MV-4-11 (cell line): ENCODE measurements at regions not wholly inside any gene's neighbourhood (a gene's known extent, or its start where the extent isn't known, plus 50 kb on each side); places are given as distances from the start of the nearest gene placed in this dataset.

ENCODE experiments used
- DNase-seq: peaks from one replicate; lab custom pipeline; 2025; lab: John Stamatoyannopoulos, UW

DNA sequence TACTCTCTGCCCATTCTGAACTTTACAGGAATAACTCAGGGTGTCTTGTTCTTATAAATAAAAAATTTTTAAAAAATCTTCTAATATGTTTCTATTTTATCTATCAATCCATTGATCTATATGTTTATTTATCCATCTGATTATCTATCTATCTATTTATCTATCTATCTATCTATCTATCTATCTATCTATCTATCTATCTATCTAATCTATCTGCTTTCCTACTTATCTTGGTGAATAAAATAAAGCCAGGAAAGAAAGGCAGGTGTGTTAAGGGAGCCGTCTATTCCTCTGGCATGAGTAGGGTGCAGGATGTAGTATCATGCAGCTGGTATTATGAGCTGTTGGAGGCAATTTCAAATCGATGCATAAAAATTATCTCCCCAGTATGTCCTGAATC, 153.0 kb downstream of the FOXA2 start:
- DNase-seq = no peak

DNA sequence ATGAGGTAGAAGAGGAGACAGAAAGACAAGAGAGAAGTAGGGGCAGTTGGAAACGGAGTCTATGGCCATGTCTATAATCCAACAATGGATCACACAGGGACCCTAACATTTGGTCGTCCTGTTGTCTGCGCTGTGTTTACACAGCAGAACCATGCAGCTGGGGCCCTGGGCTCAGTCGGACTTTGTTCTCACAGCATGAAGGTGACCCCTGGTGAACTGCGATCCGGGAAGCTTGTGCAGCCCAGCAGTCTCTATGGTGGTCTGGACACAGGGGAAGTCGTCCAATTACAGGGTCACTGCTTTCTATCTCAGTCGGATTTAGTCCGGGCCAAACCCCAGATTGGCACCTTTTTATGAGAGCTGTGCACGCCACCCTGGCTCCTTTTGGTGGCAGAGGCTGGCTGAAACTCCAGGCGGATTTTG, 153.6 kb downstream of the FOXA2 start:
- no peak for DNase-seq

DNA sequence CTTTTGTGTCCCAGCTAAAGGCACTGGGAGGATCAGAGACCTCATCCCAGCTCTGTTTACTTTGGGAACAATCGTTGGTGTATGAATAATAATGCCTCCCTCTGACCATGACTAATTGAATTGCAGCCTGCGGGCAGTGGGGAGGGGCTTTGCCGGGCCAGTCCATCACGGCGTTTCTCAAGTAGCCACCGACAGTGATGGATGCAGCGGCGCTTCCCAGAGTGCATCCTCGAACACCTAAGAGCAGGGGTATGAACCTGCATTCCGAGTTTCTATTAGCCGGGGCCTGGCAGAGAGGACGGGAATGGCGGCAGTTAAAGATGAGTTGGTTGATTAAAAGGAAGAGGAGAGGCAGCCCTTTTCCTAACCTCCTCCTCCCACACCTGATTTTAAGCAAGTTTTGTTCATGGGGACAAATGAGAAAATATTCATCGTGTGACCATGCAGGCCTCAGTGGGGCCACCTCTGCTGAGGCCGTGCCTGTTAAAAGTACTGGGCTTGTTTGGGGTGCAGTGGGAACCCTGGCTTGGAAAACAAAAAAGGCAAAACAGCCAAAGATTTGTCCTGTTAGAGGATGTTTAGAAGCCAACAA, 154.1 kb downstream of the FOXA2 start:
- no peak for DNase-seq

GRCh38 chr20:22429175-22430153, 154.9 kb downstream of the FOXA2 start:
- DNase-seq = no peak

DNA sequence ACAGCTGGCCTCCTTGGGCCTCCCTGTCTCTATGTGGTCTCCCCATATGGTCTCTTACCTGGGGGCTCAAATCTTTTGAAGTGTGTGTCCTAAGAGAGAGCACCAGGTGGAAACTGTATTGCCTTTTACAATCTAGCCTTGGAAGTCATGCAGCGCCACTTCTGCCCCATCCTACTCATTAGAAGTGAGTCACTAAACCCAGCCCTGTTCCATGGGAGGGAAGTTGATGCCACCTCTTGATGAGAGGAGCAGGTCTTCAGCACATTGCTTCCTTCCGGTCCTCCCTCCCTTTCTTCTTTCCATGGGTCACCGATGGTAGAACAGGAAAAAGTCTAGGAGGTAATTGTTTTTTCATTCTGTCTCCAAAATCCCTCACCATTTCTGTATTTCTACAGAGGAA, 156.3 kb downstream of the FOXA2 start:
- no peak for DNase-seq

GRCh38 chr20:22426772-22427171, 157.6 kb downstream of the FOXA2 start:
- no peak for DNase-seq

DNA sequence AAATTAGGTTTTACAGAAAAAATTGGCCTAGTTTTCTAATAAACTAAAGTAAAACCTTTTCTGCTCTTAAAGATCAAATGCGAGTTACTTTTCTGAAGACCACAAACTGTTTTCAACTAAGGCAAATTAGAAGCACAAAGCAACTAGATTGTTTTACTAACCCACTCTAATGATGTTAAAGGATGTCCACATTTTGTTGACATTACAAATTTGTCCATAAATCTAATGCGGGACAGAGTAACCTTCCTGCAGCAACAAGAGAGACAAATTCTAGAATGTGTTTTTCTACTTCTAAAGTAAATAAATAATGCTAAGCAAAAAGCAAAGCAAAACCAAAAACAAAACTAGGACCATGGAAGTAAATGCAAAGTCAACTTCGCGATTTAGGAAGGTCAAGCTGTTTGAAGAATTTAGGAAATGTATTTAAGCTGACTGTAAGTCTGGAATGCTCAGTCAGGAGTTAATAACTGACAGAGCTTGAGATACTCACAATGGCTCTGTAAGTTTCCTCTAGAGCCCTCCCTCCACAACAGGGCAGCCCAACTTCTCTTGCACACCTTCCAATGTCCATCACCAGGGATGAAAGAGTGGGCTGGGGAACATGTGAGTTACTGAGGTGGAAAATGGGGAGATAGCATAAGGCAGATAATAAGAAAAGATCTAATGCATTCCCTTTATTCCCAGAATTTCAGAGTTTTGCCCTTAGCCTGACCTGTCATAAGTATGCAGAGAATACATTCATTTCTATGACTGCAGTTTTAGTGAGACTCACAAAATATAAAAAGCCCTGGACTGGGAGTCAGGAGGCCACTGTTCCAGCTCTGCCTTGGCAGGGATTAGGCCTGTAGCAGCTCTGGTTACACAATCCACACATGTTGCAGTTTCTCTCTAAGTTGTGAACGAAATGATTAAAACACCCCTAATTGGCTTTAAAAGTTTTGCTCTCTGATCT, 158.8 kb downstream of the FOXA2 start:
- DNase-seq = no peak

- no peak for DNase-seq
These were observed 161.1 kb downstream of the FOXA2 start for GRCh38 chr20:22423190-22423832.

DNA sequence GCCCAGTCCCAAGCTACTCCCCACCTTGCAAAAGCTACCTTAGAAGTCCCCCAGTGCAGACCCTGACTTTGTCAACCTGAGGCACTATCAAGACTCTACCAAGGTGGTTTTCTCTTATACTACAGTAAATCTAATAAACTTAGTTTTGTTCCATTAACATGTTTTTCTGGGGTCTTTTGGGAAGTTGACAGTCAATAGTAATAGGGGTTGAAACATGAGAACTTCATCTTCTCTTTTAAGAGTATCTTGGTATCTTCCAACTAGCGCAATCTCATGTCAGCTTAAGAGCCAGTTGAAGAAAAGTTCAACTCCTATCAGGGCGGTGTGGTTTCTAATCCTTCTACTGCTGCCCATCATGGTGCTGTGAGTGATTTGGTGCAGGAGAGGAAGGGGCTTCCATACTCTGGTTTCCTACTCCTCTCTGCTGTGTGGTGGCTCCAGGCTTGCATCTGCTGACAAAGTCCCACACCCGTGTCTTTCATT, 164.2 kb downstream of the FOXA2 start:
- DNase-seq = no peak

DNA sequence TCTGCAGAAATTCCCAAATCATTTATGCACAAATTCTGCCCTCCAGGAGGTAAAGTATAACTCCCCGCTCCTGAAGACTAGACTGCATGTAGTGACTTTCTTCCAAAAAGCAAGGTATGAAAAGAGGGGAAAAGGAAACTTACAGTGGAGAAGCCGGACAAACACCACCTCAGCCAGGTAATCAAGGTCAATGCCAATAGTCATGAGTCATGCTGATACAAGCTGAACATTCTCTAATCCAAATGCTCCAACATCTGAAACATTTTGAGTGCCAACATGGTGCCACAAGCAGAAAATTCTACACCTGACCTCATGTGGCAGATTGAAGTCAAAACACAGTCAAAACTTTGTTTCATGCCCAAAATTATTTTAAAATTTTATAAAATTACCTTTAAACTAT, 165.6 kb downstream of the FOXA2 start:
- no peak for DNase-seq

DNA sequence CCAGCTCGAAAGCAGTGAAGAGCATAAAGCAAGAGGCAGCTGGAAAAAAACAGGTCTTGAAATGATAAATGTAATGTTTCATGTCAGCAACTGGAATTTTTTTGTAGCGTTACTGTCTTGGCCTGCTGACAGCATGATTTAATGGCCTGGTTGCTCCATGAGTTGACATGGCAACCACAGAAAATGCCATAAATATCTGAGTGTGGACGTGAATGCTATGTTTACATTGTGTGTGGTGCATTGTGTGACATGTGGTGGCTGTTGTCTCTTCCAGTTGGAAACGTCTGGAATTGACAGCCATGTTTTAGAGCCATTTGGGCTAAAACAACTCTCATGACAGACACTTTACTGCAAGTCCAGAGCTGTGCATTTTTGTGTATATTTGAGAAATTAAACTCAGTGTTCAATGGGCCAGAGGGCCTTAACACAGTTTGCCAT, 170.0 kb downstream of the FOXA2 start:
- peak; percentile 89 for DNase-seq

DNA sequence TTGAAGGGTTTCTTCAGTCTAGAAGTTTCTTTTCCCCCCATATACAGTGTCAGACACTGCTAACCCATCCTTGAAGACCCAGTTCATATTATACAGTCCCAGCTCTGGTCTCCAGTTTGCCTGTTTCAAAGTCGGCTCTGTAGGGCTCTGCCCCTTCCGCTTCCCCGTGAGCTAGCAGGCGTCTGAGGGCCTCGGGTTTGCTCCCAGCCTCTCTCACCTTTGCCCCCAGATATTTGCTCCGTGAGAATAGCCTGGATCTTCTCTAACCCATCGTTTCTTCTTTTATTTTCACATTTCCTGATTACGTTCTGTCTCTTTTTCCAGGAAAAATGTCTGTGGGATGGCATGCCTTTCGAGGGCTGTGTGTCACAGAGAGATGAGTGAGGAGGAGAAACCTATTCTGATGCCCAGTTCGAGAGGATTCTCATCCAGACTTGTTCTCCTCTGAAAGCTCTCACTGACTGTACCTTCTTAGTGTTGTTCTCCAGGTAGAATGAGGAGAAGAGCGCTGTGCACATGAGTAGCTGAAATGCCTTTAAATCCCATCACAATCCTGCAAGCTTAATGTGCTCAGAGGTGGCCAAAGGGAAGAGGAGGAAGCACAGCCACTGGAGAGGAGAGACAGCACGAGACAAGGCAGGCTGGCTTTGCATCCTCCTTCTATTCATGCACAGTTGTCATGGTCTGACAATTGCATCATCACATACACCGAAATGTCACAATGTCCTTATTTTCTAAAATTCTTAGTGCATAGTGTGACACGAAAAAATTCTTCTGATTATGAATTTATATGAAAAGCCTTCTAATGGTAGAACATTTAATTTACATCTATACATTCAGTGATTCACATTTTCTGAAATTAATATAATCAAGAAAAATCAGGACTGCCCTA, 171.1 kb downstream of the FOXA2 start:
- DNase-seq = peak; percentile 72

DNA sequence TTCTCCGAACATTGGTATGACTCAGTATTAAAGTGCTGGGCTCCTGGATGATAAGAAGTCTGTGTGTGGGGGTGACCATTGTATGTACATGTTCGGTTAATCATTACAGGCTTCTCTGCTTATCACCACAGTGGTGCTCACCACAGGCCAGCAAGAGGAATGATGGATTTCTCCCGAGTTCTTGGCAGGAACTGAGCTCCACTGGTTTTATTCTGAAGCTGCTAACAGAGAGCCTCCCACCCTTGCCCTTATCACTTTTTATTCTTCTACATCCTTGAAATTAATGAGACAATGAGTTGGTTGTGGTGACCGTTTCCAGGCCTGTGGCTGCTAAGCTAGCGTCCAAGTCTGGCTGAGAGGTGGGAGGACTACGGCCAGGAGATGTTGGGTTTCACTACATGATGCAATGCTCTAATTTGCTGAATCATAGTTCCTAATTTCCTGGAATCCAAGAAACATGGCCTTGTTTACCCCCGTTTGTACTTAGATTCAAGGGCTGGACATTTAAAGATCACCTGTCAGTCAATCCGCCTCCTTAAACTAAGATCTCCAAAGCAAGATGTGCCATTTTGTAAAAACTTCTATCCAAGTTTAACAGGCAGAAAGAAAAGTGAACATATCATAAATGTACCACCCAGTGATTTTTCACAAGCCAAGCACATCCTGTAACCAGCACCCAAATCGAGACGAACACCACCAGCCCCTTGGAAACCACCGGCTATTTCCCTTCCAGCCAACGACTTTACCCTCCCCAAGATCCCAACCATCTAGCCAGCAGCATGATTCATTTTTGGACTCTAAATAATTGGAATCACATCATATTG, 172.5 kb downstream of the FOXA2 start:
- peak; percentile 79 for DNase-seq

DNA sequence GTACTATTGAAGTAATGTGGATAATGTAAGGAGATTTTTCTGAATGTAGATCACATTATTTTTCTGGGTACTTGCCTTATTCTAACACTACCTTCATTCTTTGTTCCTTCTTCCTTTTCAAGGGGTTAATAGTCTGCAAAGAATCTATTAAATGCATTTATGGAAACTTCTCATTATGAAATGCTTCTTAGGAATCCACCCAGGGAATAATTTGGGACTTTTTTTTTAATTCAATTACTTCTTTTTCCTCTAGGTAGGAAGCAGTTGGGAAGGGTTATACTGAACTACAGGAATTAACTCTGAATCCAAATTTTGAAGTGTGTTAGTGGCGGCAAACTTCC, 173.1 kb downstream of the FOXA2 start:
- no peak for DNase-seq

- no peak for DNase-seq
These were observed 173.7 kb downstream of the FOXA2 start for GRCh38 chr20:22410556-22411130.

DNA sequence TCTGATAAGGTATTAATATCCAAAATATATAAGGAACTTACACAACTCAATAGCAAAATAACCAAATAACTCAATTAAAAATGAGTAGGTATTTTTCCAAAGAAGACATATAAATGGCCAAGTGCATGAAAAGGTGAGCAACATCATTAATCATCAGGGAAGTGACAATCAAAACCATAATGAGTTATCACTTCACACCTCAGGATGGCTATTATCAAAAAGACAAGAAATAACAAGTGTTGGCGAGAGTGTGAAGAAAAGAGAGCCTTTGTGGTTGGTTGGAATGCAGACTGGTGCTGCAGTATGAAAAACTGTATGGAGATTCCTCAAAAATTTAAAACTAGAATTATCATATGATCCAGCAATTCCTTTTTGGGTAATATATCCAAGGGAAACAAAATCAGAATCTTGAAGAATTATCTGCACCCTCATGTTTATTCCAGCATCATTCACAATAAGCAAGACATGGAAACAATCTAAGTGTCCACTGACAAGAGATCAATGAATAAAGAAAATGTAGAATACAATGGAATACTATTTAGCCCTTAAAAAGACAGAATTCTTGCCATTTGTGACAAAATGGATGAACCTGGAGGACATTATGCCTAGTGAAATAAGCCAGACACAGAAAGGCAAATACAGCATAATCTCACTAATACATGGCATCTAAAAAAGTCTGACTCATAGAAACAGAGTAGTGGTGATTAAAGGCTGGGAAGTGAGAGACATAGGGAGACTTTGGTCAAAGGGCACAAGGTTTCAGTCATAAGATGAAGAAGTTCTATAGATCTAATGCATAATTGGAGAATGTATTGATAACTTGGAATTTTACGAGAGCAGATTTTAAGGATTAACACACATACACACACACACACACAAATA, 175.6 kb downstream of the FOXA2 start:
- peak; percentile 9 for DNase-seq

- no peak for DNase-seq
These were observed 176.9 kb downstream of the FOXA2 start for GRCh38 chr20:22407237-22408193.
